ENCODE measurements at regions not wholly inside any gene's neighbourhood (a gene's known extent, or its start where the extent isn't known, plus 50 kb on each side); places are given as distances from the start of the nearest gene placed in this dataset.

DNA sequence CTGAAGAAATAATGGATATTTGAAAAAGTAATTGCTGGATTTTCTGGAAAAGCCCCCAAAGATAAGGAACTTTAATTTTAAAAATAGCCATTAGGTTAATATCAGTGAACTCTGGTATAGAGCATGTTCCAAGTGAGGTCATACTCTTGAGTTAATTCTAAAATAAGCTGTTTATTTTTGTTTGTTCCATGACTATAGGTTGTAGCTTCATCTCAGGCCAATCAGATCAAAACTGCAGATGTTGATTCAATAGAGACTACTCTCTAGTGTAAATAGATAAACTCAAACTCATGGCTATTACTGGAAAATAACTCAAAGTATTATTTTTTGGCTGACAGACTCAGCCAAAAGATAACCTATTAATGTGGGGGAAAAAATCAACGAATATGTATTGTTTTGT, 815.1 kb downstream of the DIAPH3 start (continued):
- TF ChIP-seq MYNN (tag by site-specific recombination; IDR thresholded peaks at IDR 0.05; ENCODE audit: borderline replicate concordance) = no peak
- no peak for TF ChIP-seq ZNF76 (tag by site-specific recombination; IDR thresholded peaks at IDR 0.05; ENCODE audit: borderline replicate concordance, low read depth)
- TF ChIP-seq ZNF571 (tag by site-specific recombination; IDR thresholded peaks at IDR 0.05) = no peak
- TF ChIP-seq, protein P1, sequence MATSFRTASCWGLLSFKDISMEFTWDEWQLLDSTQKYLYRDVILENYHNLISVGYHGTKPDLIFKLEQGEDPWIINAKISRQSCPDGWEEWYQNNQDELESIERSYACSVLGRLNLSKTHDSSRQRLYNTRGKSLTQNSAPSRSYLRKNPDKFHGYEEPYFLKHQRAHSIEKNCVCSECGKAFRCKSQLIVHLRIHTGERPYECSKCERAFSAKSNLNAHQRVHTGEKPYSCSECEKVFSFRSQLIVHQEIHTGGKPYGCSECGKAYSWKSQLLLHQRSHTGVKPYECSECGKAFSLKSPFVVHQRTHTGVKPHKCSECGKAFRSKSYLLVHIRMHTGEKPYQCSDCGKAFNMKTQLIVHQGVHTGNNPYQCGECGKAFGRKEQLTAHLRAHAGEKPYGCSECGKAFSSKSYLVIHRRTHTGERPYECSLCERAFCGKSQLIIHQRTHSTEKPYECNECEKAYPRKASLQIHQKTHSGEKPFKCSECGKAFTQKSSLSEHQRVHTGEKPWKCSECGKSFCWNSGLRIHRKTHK (tag by site-specific recombination; IDR thresholded peaks at IDR 0.05) = no peak
- no peak for TF ChIP-seq ZNF274 (IDR thresholded peaks at IDR 0.05; ENCODE audit: low read length)
- no peak for TF ChIP-seq ZNF274 (tag by site-specific recombination; IDR thresholded peaks at IDR 0.05; ENCODE audit: borderline replicate concordance)
- TF ChIP-seq ZNF610 (tag by site-specific recombination; IDR thresholded peaks at IDR 0.05; ENCODE audit: borderline replicate concordance) = no peak
- no peak for TF ChIP-seq ZFP41 (tag by site-specific recombination; IDR thresholded peaks at IDR 0.05; ENCODE audit: borderline replicate concordance)
- no peak for TF ChIP-seq ZNF544 (tag by site-specific recombination; IDR thresholded peaks at IDR 0.05)
- no peak for TF ChIP-seq ZNF549 (tag by site-specific recombination; IDR thresholded peaks at IDR 0.05)

DNA sequence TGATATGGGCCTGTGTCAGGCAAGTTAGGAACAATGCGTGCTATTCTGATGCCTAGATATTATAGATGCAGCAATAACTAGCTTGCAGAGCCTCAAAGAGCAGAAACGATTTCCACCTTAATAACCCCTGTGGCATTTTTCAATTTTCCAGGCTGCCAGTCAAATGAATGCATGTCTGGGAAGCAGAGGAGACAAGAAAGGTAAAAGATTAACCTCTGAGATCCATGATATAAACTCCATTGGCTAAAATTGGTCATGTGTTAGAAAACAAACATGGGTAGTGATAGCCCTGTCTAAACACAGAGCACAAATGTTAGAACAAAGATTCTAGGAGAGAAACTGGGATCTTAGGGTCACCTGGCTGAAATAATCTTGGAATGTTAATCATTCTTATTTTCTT, 811.1 kb downstream of the DIAPH3 start:
- no peaks in the 10 kb centered on the region for H3K4me1 ChIP-seq (ENCODE audit: control insufficient read depth, insufficient read depth, low read length)
- H3K4me3 ChIP-seq (ENCODE audit: low read depth, low read length) = no peak overlapping the region
- no peaks in the 10 kb centered on the region for H3K9me3 ChIP-seq (ENCODE audit: control insufficient read depth, insufficient read depth, low read depth, low read length)
- H3K27ac ChIP-seq (ENCODE audit: extremely low read depth, low read depth, low read length) = no peak overlapping the region
- POLR2A ChIA-PET = no interaction called here
- TF ChIP-seq ZNF747 (tag by site-specific recombination; IDR thresholded peaks at IDR 0.05) = no peak
- TF ChIP-seq ZNF202 (tag by site-specific recombination; IDR thresholded peaks at IDR 0.05; ENCODE audit: borderline replicate concordance) = no peak
- TF ChIP-seq, protein P2, sequence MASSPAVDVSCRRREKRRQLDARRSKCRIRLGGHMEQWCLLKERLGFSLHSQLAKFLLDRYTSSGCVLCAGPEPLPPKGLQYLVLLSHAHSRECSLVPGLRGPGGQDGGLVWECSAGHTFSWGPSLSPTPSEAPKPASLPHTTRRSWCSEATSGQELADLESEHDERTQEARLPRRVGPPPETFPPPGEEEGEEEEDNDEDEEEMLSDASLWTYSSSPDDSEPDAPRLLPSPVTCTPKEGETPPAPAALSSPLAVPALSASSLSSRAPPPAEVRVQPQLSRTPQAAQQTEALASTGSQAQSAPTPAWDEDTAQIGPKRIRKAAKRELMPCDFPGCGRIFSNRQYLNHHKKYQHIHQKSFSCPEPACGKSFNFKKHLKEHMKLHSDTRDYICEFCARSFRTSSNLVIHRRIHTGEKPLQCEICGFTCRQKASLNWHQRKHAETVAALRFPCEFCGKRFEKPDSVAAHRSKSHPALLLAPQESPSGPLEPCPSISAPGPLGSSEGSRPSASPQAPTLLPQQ (tag by site-specific recombination; IDR thresholded peaks at IDR 0.05) = no peak
- no peak for TF ChIP-seq ZNF560 (tag by site-specific recombination; IDR thresholded peaks at IDR 0.05; ENCODE audit: borderline replicate concordance)
- TF ChIP-seq ZNF140 (tag by site-specific recombination; IDR thresholded peaks at IDR 0.05) = no peak
- TF ChIP-seq ZNF335 (tag by site-specific recombination; conservative IDR thresholded peaks at IDR 0.05) = no peak
- TF ChIP-seq, protein P3, sequence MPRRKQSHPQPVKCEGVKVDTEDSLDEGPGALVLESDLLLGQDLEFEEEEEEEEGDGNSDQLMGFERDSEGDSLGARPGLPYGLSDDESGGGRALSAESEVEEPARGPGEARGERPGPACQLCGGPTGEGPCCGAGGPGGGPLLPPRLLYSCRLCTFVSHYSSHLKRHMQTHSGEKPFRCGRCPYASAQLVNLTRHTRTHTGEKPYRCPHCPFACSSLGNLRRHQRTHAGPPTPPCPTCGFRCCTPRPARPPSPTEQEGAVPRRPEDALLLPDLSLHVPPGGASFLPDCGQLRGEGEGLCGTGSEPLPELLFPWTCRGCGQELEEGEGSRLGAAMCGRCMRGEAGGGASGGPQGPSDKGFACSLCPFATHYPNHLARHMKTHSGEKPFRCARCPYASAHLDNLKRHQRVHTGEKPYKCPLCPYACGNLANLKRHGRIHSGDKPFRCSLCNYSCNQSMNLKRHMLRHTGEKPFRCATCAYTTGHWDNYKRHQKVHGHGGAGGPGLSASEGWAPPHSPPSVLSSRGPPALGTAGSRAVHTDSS (tag by site-specific recombination; IDR thresholded peaks at IDR 0.05) = no peak
- TF ChIP-seq ZNF37A (tag by site-specific recombination; IDR thresholded peaks at IDR 0.05) = no peak
- TF ChIP-seq, protein P4, sequence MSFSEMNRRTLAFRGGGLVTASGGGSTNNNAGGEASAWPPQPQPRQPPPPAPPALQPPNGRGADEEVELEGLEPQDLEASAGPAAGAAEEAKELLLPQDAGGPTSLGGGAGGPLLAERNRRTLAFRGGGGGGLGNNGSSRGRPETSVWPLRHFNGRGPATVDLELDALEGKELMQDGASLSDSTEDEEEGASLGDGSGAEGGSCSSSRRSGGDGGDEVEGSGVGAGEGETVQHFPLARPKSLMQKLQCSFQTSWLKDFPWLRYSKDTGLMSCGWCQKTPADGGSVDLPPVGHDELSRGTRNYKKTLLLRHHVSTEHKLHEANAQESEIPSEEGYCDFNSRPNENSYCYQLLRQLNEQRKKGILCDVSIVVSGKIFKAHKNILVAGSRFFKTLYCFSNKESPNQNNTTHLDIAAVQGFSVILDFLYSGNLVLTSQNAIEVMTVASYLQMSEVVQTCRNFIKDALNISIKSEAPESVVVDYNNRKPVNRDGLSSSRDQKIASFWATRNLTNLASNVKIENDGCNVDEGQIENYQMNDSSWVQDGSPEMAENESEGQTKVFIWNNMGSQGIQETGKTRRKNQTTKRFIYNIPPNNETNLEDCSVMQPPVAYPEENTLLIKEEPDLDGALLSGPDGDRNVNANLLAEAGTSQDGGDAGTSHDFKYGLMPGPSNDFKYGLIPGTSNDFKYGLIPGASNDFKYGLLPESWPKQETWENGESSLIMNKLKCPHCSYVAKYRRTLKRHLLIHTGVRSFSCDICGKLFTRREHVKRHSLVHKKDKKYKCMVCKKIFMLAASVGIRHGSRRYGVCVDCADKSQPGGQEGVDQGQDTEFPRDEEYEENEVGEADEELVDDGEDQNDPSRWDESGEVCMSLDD (tag by site-specific recombination; IDR thresholded peaks at IDR 0.05) = no peak
- no peak for TF ChIP-seq HOXA7 (CRISPR knock-in tag; IDR thresholded peaks at IDR 0.05; ENCODE audit: borderline replicate concordance)
- TF ChIP-seq SALL2 (tag by site-specific recombination; IDR thresholded peaks at IDR 0.05; ENCODE audit: borderline replicate concordance) = no peak
- TF ChIP-seq ZNF132 (tag by site-specific recombination; IDR thresholded peaks at IDR 0.05; ENCODE audit: borderline replicate concordance) = no peak
- TF ChIP-seq, protein P5, sequence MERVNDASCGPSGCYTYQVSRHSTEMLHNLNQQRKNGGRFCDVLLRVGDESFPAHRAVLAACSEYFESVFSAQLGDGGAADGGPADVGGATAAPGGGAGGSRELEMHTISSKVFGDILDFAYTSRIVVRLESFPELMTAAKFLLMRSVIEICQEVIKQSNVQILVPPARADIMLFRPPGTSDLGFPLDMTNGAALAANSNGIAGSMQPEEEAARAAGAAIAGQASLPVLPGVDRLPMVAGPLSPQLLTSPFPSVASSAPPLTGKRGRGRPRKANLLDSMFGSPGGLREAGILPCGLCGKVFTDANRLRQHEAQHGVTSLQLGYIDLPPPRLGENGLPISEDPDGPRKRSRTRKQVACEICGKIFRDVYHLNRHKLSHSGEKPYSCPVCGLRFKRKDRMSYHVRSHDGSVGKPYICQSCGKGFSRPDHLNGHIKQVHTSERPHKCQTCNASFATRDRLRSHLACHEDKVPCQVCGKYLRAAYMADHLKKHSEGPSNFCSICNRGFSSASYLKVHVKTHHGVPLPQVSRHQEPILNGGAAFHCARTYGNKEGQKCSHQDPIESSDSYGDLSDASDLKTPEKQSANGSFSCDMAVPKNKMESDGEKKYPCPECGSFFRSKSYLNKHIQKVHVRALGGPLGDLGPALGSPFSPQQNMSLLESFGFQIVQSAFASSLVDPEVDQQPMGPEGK (tag by site-specific recombination; IDR thresholded peaks at IDR 0.05) = no peak
- no peak for TF ChIP-seq ZNF112 (tag by site-specific recombination; IDR thresholded peaks at IDR 0.05)
- H3K36me3 ChIP-seq (ENCODE audit: control insufficient read depth in 2 of 2, insufficient read depth in 1 of 2, low read length in 2 of 2) = no peaks in the 10 kb centered on the region
- CTCF ChIA-PET = no interaction called here

Measured in HEK293 (cell line).